Omental fat pad (tissue), 3 donors: ENCODE measurements at regions not wholly inside any gene's neighbourhood (a gene's known extent, or its start where the extent isn't known, plus 50 kb on each side); places are given as distances from the start of the nearest gene placed in this dataset.

Source experiments
- ATAC-seq: fragments of 150-250 bp; one replicate; pipeline ENCODE4 v1.9.1; 2016; ENCODE audit warnings: mild to moderate bottlenecking, moderate library complexity; ENCODE audit not compliant: low FRiP score
- DNase-seq: peaks from one replicate; pipeline ENCODE4 v3.0.0-alpha.2; 2019; ENCODE audit warnings: low spot score
- TF ChIP-seq, protein P1 (sequence below), 3 donors: fragments of 450-650 bp; IDR thresholded peaks; one replicate each; pipeline ENCODE4 v1.5.1; 2016 to 2017; ENCODE audit warnings: antibody characterized with exemption in 3 of 3, mild to moderate bottlenecking in 3 of 3, moderate library complexity in 2 of 3

DNA sequence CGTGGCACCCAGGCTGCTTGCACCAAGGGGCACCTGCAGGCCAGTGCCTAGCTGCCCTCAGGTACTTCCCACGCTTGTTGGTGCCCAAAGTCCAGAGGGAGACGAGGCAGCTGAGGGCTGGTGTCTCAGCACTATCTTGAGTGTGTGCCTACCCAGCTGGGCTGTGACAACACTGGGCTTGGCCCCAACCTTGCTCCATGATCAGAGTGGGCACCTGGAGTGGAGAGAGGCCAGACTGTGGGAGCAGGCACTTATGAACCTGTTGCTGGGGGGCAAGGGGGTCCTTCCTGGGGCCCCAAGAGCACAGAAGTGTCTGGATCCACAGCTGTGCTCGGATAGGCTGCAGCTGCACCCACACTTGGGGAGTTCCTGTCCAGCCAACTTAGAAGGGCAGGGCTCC lies 314.7 kb downstream of the KCNJ2 start:
- TF ChIP-seq, protein P1, sequence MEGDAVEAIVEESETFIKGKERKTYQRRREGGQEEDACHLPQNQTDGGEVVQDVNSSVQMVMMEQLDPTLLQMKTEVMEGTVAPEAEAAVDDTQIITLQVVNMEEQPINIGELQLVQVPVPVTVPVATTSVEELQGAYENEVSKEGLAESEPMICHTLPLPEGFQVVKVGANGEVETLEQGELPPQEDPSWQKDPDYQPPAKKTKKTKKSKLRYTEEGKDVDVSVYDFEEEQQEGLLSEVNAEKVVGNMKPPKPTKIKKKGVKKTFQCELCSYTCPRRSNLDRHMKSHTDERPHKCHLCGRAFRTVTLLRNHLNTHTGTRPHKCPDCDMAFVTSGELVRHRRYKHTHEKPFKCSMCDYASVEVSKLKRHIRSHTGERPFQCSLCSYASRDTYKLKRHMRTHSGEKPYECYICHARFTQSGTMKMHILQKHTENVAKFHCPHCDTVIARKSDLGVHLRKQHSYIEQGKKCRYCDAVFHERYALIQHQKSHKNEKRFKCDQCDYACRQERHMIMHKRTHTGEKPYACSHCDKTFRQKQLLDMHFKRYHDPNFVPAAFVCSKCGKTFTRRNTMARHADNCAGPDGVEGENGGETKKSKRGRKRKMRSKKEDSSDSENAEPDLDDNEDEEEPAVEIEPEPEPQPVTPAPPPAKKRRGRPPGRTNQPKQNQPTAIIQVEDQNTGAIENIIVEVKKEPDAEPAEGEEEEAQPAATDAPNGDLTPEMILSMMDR (IDR thresholded peaks at IDR 0.05), result no peak
- ATAC-seq (no peak), DNase-seq (no peak)

DNA sequence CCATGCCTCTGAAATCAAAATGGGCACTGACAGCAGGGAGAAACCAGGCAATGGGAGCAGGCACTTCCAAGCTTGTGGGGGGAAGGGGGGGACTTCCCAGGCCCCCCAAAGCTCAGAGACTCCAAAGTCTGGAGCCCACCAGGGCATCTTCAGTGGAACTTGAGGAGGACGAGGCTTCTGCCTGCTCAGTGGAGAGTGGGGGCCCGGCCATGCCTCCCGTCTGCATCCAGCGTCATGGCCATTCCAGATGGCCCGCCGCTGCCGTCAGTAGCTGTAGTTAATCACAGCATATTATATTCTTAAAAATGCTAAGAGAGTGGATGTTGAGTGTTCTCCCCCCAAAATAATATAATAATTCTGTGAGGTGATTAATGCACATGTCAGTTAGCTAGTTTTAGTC lies 315.2 kb downstream of the KCNJ2 start:
- ATAC-seq (no peak), DNase-seq (no peak)
- TF ChIP-seq, protein P1 (IDR thresholded peaks at IDR 0.05), result no peak

DNA sequence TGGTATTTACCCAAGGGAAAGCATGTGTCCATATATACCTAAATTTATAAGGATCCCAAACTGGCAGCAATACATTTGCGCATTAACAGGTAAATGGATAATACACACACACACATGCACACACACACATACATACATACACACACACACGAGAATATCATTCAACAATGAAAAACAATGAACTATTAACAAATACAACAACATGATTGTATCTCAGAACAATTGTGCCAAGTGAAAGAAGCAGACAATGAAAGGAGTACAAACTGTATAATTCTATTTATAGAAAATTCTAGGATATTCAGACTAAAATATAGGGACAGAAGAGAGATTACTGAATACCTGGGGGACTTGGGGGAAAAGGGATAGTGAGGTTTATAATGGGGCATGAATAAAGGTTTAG lies 323.0 kb downstream of the KCNJ2 start:
- DNase-seq (no peak), ATAC-seq (no peak)
- TF ChIP-seq, protein P1 (IDR thresholded peaks at IDR 0.05), result no peak

DNA sequence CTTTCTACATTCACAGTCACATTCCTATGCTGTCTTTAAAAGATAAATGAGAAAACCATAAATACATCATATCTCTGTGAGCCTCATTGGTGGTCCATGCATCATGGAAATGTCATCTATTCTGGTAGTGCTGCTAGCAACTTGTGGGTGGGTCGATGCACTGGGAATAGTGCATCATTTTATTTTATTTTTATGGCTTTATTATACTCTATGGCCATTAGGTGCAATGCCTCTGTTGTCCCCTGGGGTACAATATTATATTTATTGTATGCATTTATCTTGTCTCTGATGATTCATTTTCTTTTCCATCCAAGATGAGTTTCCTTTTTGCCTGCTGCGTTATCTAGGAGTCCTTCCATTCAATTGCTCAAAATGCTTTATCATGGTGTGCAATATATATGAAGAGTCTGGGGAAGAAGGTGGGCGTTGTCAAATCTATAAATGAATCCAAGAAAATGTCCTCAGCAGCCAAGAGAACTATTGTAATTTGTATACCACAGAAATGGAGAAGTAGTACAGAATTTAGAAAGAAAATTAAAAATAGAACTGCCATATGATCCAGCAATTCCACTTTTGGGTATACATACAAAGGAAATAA lies 324.0 kb downstream of the KCNJ2 start:
- ATAC-seq (no peak), DNase-seq (no peak)
- TF ChIP-seq, protein P1 (IDR thresholded peaks at IDR 0.05), result no peak

DNA sequence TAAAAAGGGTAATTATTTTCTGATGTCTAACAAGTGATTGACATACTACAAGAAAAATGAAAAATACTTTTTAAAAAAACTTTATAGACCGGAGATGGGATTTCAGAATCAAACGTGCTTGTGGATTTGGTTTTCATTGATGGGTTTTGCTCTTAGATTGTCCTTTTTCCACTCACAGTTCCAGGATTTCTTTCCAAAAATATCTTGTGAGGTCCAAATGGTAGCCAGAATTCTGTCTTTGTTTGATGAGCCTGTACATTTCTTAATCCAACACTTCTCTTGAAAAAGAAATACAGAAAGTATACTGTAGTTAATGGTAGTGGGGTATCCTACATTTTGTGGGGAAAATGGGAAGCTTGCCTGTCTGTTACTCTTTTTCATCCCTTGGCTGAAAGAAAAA lies 329.3 kb downstream of the KCNJ2 start:
- TF ChIP-seq, protein P1 (IDR thresholded peaks at IDR 0.05), result no peak
- DNase-seq (no peak), ATAC-seq (no peak)

DNA sequence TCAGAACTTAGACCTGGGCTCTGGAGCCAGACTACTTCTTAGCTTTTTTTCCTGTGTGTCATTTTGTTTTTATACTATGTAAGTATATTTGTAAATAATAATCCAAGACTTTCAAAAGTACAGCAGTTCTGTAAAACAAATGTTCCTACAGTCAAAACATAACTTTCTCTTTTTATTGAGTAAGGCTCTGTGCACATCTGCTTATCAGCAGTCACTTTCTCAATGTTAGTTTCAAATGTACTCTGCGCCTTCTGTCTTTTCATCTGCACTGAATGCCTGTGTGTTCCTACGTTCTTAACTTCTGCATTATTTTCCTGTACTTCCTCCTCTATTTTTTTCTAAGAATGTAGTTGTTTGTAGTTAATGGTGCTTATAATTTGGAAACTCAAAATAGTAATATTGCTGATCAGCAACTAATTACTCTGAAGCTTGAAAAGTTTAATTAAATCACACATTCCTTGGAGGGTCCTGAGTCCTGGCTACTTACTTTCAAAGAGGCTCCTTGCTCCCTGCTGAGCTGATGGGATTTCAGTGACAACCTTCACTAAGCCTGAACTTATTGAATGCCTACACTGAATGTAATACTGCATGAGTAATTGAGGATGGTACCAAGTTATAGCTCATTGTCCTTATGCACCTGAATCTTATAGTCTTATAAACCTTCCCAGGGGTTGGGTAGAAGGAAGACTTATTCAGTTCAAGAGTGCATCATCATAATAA lies 329.9 kb downstream of the KCNJ2 start:
- no peak for DNase-seq
- ATAC-seq, result no peak
- TF ChIP-seq, protein P1 (IDR thresholded peaks at IDR 0.05), result no peak

DNA sequence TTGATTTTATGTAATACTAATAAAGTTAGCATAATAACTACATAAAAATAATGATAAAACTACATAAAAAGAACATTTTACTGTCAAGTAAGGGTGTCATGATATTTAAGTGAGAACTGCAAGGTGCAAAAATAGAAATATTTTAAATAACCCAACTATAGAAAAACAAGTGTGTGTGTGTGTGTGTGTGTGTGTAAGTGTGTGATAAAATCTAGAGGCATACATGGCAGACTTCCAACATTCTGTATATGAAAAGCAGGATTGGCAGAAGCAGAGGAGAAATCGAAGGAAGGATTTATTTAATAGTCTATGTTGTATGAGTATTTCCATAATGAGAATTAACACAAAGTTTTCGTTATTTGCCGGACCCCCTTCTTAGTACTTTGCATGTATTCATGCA lies 334.1 kb downstream of the KCNJ2 start:
- ATAC-seq (no peak), DNase-seq (no peak)
- TF ChIP-seq, protein P1 (IDR thresholded peaks at IDR 0.05), result no peak
